ENCODE measurements at regions not wholly inside any gene's neighbourhood (a gene's known extent, or its start where the extent isn't known, plus 50 kb on each side); places are given as distances from the start of the nearest gene placed in this dataset.

GRCh38 chr9:13919401-13919800 is 394.5 kb downstream of the NFIB start:
- TF ChIP-seq CTCF (conservative IDR thresholded peaks at IDR 0.05 in 1 of 2, IDR thresholded peaks at IDR 0.05 in 1 of 2; ENCODE audit: low read depth in 1 of 2, low read length in 2 of 2) (no peak), EZH2 (IDR thresholded peaks at IDR 0.05; ENCODE audit: low read length, missing control alignments) (no peak)
